Naive thymus-derived CD4-positive, alpha-beta T cell (primary cell): ENCODE measurements at regions not wholly inside any gene's neighbourhood (a gene's known extent, or its start where the extent isn't known, plus 50 kb on each side); places are given as distances from the start of the nearest gene placed in this dataset.

ENCODE experiments used
- ATAC-seq: fragments of 150-1000 bp; cut with Tn5 transposase; 2 replicates; pipeline ENCODE4 v1.10.0; 2021; ENCODE audit warnings: mild to moderate bottlenecking, moderate library complexity
- CTCF ChIA-PET: fragments of 350-600 bp; sonication (Branson Sonifier 250); formaldehyde crosslinking; loops from one replicate; lab custom pipeline; 2021; ENCODE audit warnings: antibody characterized with exemption; lab: Charles Lee
- POLR2A ChIA-PET: fragments of 350-600 bp; sonication (Branson Sonifier 250); formaldehyde crosslinking; loops from one replicate; lab custom pipeline; 2021; ENCODE audit warnings: antibody characterized with exemption, inconsistent platforms; lab: Charles Lee
- DNase-seq, 9 donors: peaks; one replicate each; pipeline versions ENCODE4 v3.0.0 to v3.0.0-alpha.2; 2020 to 2022; ENCODE audit warnings: mixed read lengths in 1 of 9
- H3K27ac ChIP-seq: one replicate; pipeline ENCODE4 v1.7.0; 2013; ENCODE audit warnings: mild to moderate bottlenecking, low read depth, low read length, moderate library complexity
- H3K27me3 ChIP-seq, 2 donors: one replicate each; pipeline ENCODE4 v1.7.0; 2013; ENCODE audit warnings: low read length in 2 of 2, mild to moderate bottlenecking in 2 of 2, moderate library complexity in 2 of 2; ENCODE audit not compliant: control insufficient read depth in 2 of 2, insufficient read depth in 2 of 2
- H3K36me3 ChIP-seq, 3 experiments: 1 replicate in 2 of 3; 2 replicates in 1 of 3; pipeline ENCODE4 v1.7.0; 2013; ENCODE audit warnings: low read length in 3 of 3, mild to moderate bottlenecking in 3 of 3, moderate library complexity in 1 of 3; ENCODE audit not compliant: insufficient read depth in 3 of 3, control insufficient read depth in 2 of 3
- H3K4me1 ChIP-seq, 2 donors: one replicate each; pipeline ENCODE4 v1.7.0; 2013; ENCODE audit warnings: low read length in 2 of 2, mild to moderate bottlenecking in 2 of 2, moderate library complexity in 1 of 2; ENCODE audit not compliant: control insufficient read depth in 2 of 2, insufficient read depth in 2 of 2
- H3K4me3 ChIP-seq: 2 replicates; pipeline ENCODE4 v1.7.0; 2013; ENCODE audit warnings: mild to moderate bottlenecking, low read length
- H3K9me3 ChIP-seq, 3 experiments: 1 replicate in 2 of 3; 2 replicates in 1 of 3; pipeline ENCODE4 v1.7.0; 2013; ENCODE audit warnings: low read length in 3 of 3; ENCODE audit not compliant: control insufficient read depth in 2 of 3
- H3K27ac Mint-ChIP-seq, 9 donors: one replicate each; pipeline ENCODE4 v1.8.0; 2020 to 2022; ENCODE audit warnings: mixed read lengths in 9 of 9, mild to moderate bottlenecking in 8 of 9, moderate library complexity in 5 of 9, inconsistent platforms in 2 of 9
- H3K27me3 Mint-ChIP-seq, 5 donors: one replicate each; pipeline ENCODE4 v1.8.0; 2021 to 2022; ENCODE audit warnings: mixed read lengths in 5 of 5, mild to moderate bottlenecking in 1 of 5
- H3K36me3 Mint-ChIP-seq, 5 donors: one replicate each; pipeline ENCODE4 v1.8.0; 2020 to 2022; ENCODE audit warnings: mixed read lengths in 5 of 5, mild to moderate bottlenecking in 3 of 5, inconsistent platforms in 1 of 5
- H3K4me1 Mint-ChIP-seq, 7 donors: one replicate each; pipeline ENCODE4 v1.8.0; 2020 to 2022; ENCODE audit warnings: mixed read lengths in 7 of 7, mild to moderate bottlenecking in 3 of 7, inconsistent platforms in 1 of 7
- H3K4me3 Mint-ChIP-seq, 10 donors: one replicate each; pipeline ENCODE4 v1.8.0; 2020 to 2022; ENCODE audit warnings: mild to moderate bottlenecking in 10 of 10, mixed read lengths in 10 of 10, moderate library complexity in 6 of 10, inconsistent platforms in 2 of 10
- H3K9me3 Mint-ChIP-seq, 11 donors: one replicate each; pipeline ENCODE4 v1.8.0; 2020 to 2022; ENCODE audit warnings: mixed read lengths in 11 of 11, mild to moderate bottlenecking in 4 of 11, inconsistent platforms in 1 of 11, moderate library complexity in 1 of 11
- intact Hi-C, 2 donors: fragments of 100-400 bp; cut with micrococcal nuclease; formaldehyde crosslinking; loops; one replicate each; pipeline ENCODE4 v1.15.1; 2023

DNA sequence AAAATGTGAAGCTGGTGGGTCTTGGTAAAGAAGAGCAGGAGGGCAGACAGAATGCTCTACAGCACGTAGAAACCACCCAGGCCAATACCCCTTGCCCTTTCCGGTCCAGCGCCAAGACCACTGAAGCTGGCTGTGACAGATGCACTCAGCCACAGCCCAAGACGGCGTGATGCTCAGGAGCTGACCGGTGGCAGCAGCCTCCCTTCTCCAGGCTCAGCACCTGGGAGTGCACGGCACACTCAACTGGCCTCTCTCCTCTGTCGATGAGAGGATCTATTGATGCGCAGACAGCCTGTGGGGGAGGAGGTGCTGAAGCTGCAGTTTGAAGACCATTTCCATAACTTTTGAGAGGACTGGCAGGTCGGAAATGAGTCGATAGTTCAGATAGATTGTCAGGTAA, 141.0 kb upstream of the MYT1L start:
- no peaks in the 10 kb centered on the region for H3K36me3 ChIP-seq
- Mint-ChIP-seq H3K27me3 (peaks cover 0 to 18% (median under 1%) of the 10 kb centered on the region in 5 donors), H3K27ac (no peak overlapping the region), H3K9me3 (no peaks in the 10 kb centered on the region), H3K36me3 (no peaks in the 10 kb centered on the region), H3K4me3 (no peak overlapping the region), H3K4me1 (no peaks in the 10 kb centered on the region)
- ATAC-seq (no peak), DNase-seq (no peak)
- CTCF ChIA-PET: no interaction called here
- no peaks in the 10 kb centered on the region for H3K9me3 ChIP-seq
- intact Hi-C loops: no loop called here
- H3K27me3 ChIP-seq: no peaks in the 10 kb centered on the region
- no peak overlapping the region for H3K27ac ChIP-seq
- POLR2A ChIA-PET: no interaction called here
- no peak overlapping the region for H3K4me3 ChIP-seq
- no peaks in the 10 kb centered on the region for H3K4me1 ChIP-seq

DNA sequence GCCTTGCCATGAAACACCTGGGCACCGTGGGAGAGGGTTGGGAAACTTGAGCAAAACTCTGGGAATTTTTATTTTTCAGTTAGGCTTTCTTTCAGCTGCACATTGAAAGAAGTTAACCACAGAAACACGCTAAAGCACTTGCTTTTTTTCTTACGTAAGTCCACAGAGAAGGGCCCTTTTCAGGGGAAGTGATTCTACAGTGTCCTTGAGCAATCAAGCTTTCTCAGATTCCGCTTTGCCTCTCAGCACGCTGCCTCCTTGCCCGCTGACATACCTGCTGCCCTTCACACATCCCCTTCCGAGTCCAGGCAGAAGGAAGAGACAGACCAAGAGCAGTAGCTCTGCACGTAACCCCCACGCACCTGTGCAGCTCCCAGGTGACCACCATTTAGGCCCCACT, 135.5 kb upstream of the MYT1L start:
- H3K4me3 ChIP-seq: no peak overlapping the region
- H3K27ac ChIP-seq: no peak overlapping the region
- H3K36me3 Mint-ChIP-seq: no peaks in the 10 kb centered on the region
- H3K4me1 ChIP-seq: no peaks in the 10 kb centered on the region
- H3K27me3 ChIP-seq: no peaks in the 10 kb centered on the region
- no peaks in the 10 kb centered on the region for H3K36me3 ChIP-seq
- no peaks in the 10 kb centered on the region for H3K4me1 Mint-ChIP-seq
- DNase-seq (no peak), ATAC-seq (no peak)
- CTCF ChIA-PET: no interaction called here
- intact Hi-C loops: no loop called here
- H3K4me3 Mint-ChIP-seq: no peak overlapping the region
- POLR2A ChIA-PET: no interaction called here
- no peaks in the 10 kb centered on the region for H3K9me3 Mint-ChIP-seq
- peaks cover 0 to 27% (median 14%) of the 10 kb centered on the region in 5 donors for H3K27me3 Mint-ChIP-seq
- no peaks in the 10 kb centered on the region for H3K9me3 ChIP-seq
- H3K27ac Mint-ChIP-seq: no peak overlapping the region

DNA sequence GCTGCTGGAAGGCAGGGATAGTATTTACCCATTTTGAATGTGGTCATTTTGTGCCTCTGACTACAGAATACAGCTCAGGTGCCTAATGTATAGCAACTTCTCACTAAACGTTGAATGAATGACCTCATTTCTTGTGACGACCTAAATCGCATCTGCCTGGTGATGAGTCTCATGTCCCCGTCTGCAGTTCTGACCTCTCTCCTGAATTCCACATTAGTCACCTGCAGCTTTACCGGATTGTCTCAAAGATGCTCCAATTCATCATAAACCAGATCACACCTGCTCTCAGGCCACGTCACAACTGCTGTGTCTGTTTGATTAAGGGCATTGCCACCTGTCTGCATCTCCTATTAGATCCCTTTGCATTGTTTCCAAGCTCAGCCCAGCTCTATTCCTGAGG, 133.6 kb upstream of the MYT1L start:
- no peaks in the 10 kb centered on the region for H3K4me1 ChIP-seq
- no peak for DNase-seq
- H3K4me3 Mint-ChIP-seq: no peak overlapping the region

DNA sequence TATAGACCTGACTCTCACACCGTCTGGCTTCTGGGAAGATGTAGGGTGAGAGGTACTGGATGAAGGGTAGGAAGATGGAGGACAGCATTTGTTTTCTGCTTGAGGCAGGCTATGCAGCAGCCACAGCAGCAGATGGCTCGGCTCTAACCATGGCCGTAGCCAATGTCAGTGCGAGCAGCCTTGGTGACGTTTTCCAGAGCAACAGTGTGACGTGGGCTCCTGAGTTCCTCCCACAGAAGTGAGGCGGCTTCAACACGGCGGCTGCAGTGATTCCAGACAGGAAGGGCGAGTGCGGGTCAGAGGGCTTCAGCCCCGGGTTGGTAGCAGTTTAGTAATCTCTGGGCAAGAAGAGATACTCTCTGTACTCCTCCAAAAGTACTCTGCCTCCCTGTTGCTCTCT, 133.0 kb upstream of the MYT1L start:
- intact Hi-C loops: no loop called here
- no peak overlapping the region for H3K27ac Mint-ChIP-seq
- no peaks in the 10 kb centered on the region for H3K36me3 Mint-ChIP-seq
- H3K4me3 Mint-ChIP-seq: no peak overlapping the region
- H3K27ac ChIP-seq: no peak overlapping the region
- ATAC-seq: no peak
- CTCF ChIA-PET: no interaction called here
- peaks cover 0 to 35% (median 20%) of the 10 kb centered on the region in 5 donors for H3K27me3 Mint-ChIP-seq
- peaks cover 0 to 2% (median 0%) of the 10 kb centered on the region in 11 donors for H3K9me3 Mint-ChIP-seq
- H3K9me3 ChIP-seq: no peaks in the 10 kb centered on the region
- no peaks in the 10 kb centered on the region for H3K4me1 ChIP-seq
- H3K27me3 ChIP-seq: no peaks in the 10 kb centered on the region
- H3K4me1 Mint-ChIP-seq: no peaks in the 10 kb centered on the region
- no peaks in the 10 kb centered on the region for H3K36me3 ChIP-seq
- DNase-seq: no peak
- POLR2A ChIA-PET: no interaction called here
- H3K4me3 ChIP-seq: no peak overlapping the region

More for the DNA sequence above, 133.6 kb upstream of the MYT1L start:
- ChIA-PET CTCF (no interaction called here), POLR2A (no interaction called here)
- Histone ChIP-seq H3K9me3 (no peaks in the 10 kb centered on the region), H3K27ac (no peak overlapping the region), H3K27me3 (no peaks in the 10 kb centered on the region), H3K36me3 (no peaks in the 10 kb centered on the region), H3K4me3 (no peak overlapping the region)
- Mint-ChIP-seq H3K27me3 (peaks cover 0 to 35% (median 19%) of the 10 kb centered on the region in 5 donors), H3K27ac (no peak overlapping the region), H3K4me1 (no peaks in the 10 kb centered on the region), H3K36me3 (no peaks in the 10 kb centered on the region), H3K9me3 (peaks cover 0 to 2% (median 0%) of the 10 kb centered on the region in 11 donors)
- no peak for ATAC-seq
- intact Hi-C loops: no loop called here

DNA sequence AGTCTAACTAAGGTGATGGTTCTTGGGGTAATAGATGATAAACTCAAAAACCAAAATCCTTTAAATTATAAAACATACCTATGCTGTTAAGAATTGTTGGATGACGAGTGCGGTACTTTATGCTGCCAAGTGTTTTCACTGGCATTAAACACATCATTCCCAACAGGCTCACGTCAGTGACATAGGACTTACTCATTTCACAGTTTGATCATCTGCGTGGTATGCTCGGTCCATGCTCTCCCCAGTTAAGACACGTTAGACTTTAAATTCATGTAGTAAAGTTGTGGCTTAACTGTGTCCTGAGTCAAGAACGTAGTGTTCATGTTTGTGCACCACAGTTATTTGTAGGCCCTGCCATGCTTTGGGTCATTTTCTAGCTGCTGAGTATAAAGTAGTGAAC, 125.6 kb upstream of the MYT1L start:
- Histone ChIP-seq H3K4me1 (no peaks in the 10 kb centered on the region), H3K27ac (no peak overlapping the region), H3K9me3 (no peaks in the 10 kb centered on the region), H3K36me3 (no peaks in the 10 kb centered on the region), H3K27me3 (no peaks in the 10 kb centered on the region), H3K4me3 (no peak overlapping the region)
- ATAC-seq (no peak), DNase-seq (no peak)
- H3K4me1 Mint-ChIP-seq: no peaks in the 10 kb centered on the region
- peaks cover 0 to 24% (median 5%) of the 10 kb centered on the region in 5 donors for H3K27me3 Mint-ChIP-seq
- no peaks in the 10 kb centered on the region for H3K36me3 Mint-ChIP-seq
- peaks cover 0 to 2% (median 0%) of the 10 kb centered on the region in 11 donors for H3K9me3 Mint-ChIP-seq
- ChIA-PET POLR2A (no interaction called here), CTCF (no interaction called here)
- intact Hi-C loops: no loop called here
- no peak overlapping the region for H3K4me3 Mint-ChIP-seq
- H3K27ac Mint-ChIP-seq: no peak overlapping the region

DNA sequence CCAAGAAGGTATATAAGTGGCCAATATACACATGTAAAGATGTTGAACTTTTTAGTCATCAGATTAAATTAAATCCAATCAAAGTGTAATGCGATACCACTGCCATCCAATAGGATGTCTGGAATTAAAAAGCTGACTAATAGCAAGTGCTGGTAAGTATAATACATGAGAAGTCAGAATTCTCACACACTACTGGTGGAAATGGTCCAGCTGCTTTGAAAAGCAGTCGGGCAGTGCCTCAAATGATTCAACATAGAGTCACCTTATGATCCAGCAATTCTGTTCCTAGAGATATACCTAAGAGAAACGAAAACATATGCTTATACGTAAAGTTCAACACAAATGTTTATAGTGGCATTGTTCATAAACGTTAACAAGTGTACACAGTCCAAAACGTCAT, 124.1 kb upstream of the MYT1L start:
- H3K4me1 Mint-ChIP-seq: no peaks in the 10 kb centered on the region
- ChIA-PET POLR2A (no interaction called here), CTCF (no interaction called here)
- no peaks in the 10 kb centered on the region for H3K36me3 ChIP-seq
- H3K27ac ChIP-seq: no peak overlapping the region
- H3K27me3 Mint-ChIP-seq: peaks cover 0 to 25% (median 8%) of the 10 kb centered on the region in 5 donors
- H3K27ac Mint-ChIP-seq: no peak overlapping the region
- no peak overlapping the region for H3K4me3 Mint-ChIP-seq
- ATAC-seq (no peak), DNase-seq (no peak)
- no peak overlapping the region for H3K4me3 ChIP-seq
- H3K36me3 Mint-ChIP-seq: no peaks in the 10 kb centered on the region
- H3K9me3 ChIP-seq: no peaks in the 10 kb centered on the region
- no peaks in the 10 kb centered on the region for H3K4me1 ChIP-seq
- H3K27me3 ChIP-seq: no peaks in the 10 kb centered on the region
- intact Hi-C loops: no loop called here
- H3K9me3 Mint-ChIP-seq: no peaks in the 10 kb centered on the region

DNA sequence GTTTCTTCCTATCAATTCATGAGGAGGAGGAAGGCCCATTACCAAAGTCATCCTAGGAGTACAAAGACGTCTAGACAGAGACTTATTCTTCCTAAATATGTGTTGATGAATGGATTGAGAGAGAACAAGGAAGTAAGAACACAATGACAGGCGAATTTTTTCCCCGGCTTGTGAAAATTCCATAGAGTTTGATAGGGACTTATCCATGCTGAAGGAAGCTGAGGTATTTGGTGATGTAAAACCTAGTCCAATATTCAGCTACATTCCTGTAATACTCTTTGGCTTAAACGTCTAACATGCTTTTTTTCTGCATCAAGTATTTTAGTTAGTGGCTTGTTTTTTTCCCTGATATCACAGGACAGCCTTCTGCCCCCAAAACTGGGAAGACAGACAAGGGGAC, 121.9 kb upstream of the MYT1L start:
- no peaks in the 10 kb centered on the region for H3K36me3 ChIP-seq
- Mint-ChIP-seq H3K9me3 (peaks cover 0 to 4% (median 0%) of the 10 kb centered on the region in 11 donors), H3K27ac (no peak overlapping the region), H3K4me3 (no peak overlapping the region), H3K36me3 (no peaks in the 10 kb centered on the region), H3K4me1 (no peaks in the 10 kb centered on the region), H3K27me3 (peaks cover 0 to 25% (median 11%) of the 10 kb centered on the region in 5 donors)
- ATAC-seq: no peak
- intact Hi-C loops: no loop called here
- ChIA-PET CTCF (no interaction called here), POLR2A (no interaction called here)
- no peak overlapping the region for H3K4me3 ChIP-seq
- H3K27ac ChIP-seq: no peak overlapping the region
- H3K27me3 ChIP-seq: no peaks in the 10 kb centered on the region
- DNase-seq: no peak
- H3K9me3 ChIP-seq: no peaks in the 10 kb centered on the region
- H3K4me1 ChIP-seq: no peaks in the 10 kb centered on the region
